Ishikawa (cell line): ENCODE measurements at regions not wholly inside any gene's neighbourhood (a gene's known extent, or its start where the extent isn't known, plus 50 kb on each side); places are given as distances from the start of the nearest gene placed in this dataset.

ENCODE experiments used
- CEBPB ChIP-seq: IDR thresholded peaks from 2 replicates; pipeline ENCODE4 v1.6.1; 2012
- CREB1 ChIP-seq: IDR thresholded peaks from 2 replicates; pipeline ENCODE4 v1.6.1; 2012; ENCODE audit warnings: low read depth
- EGR1 ChIP-seq: IDR thresholded peaks from 2 replicates; pipeline ENCODE4 v1.6.1; 2012
- FOXM1 ChIP-seq: IDR thresholded peaks from 2 replicates; pipeline ENCODE4 v1.6.1; 2012; ENCODE audit warnings: low read depth, borderline replicate concordance
- MAX ChIP-seq: IDR thresholded peaks from 2 replicates; pipeline ENCODE4 v1.6.1; 2012
- RAD21 ChIP-seq: IDR thresholded peaks from 2 replicates; pipeline ENCODE4 v1.6.1; 2012; ENCODE audit warnings: low read depth
- REST ChIP-seq: IDR thresholded peaks from 2 replicates; pipeline ENCODE4 v1.6.1; 2012; ENCODE audit warnings: low read depth, mild to moderate bottlenecking
- TAF1 ChIP-seq: IDR thresholded peaks from 2 replicates; pipeline ENCODE4 v1.6.1; 2012; ENCODE audit warnings: low read depth, mild to moderate bottlenecking
- TCF12 ChIP-seq: IDR thresholded peaks from 2 replicates; pipeline ENCODE4 v1.6.1; 2012; ENCODE audit warnings: low read depth
- USF1 ChIP-seq: IDR thresholded peaks from 2 replicates; pipeline ENCODE4 v1.6.1; 2012
- YY1 ChIP-seq: IDR thresholded peaks from 2 replicates; pipeline ENCODE4 v1.6.1; 2012; ENCODE audit warnings: low read depth
- ZBTB7A ChIP-seq: IDR thresholded peaks from 2 replicates; pipeline ENCODE4 v1.6.1; 2012; ENCODE audit warnings: low read depth

GRCh38 chr5:10018201-10019069 lies 231.3 kb downstream of the ATPSCKMT start:
- no peak for TF ChIP-seq REST
- no peak for TF ChIP-seq RAD21
- TF ChIP-seq TAF1: no peak
- no peak for TF ChIP-seq CREB1
- TF ChIP-seq FOXM1: no peak
- TF ChIP-seq TCF12: no peak
- TF ChIP-seq YY1: no peak
- no peak for TF ChIP-seq MAX
- no peak for TF ChIP-seq EGR1
- TF ChIP-seq ZBTB7A: no peak
- TF ChIP-seq CEBPB: no peak
- TF ChIP-seq USF1: no peak
